GM18951 (cell line): ENCODE measurements at regions not wholly inside any gene's neighbourhood (a gene's known extent, or its start where the extent isn't known, plus 50 kb on each side); places are given as distances from the start of the nearest gene placed in this dataset.

Experiments used
- POLR2A ChIP-seq: IDR thresholded peaks from 4 replicates; pipeline ENCODE4 v1.6.1; 2011; ENCODE audit warnings: mild to moderate bottlenecking; ENCODE audit not compliant: insufficient read length, insufficient read depth; ENCODE audit errors: extremely low read depth
- in situ Hi-C: fragments of 300-500 bp; cut with MboI; formaldehyde crosslinking; loops from one replicate; pipeline ENCODE4 v1.12.0; 2022; ENCODE audit warnings: low sequenced_read_pairs, mixed read lengths, inconsistent platforms; ENCODE audit not compliant: unreplicated experiment

DNA sequence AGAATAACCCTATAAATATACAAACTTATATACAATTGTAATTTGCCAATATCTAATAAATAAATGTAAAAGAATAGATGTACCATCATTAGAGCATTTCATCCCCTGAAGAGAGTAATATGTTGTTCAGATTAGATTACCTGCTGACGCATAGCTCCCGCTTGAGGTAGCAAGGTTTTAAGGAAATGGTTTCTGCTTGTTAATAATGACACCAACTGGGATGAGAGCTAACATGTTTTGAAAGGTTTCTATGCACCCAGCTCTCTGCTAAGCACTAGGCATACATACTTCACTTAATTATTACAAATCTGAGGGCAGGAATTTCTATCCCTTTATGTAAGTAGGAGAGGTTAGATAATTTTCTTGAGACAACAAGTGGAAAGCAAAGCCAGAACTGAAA, 1003.3 kb upstream of the SORCS1 start:
- no peak for TF ChIP-seq POLR2A
- in situ Hi-C loops = no loop called here

DNA sequence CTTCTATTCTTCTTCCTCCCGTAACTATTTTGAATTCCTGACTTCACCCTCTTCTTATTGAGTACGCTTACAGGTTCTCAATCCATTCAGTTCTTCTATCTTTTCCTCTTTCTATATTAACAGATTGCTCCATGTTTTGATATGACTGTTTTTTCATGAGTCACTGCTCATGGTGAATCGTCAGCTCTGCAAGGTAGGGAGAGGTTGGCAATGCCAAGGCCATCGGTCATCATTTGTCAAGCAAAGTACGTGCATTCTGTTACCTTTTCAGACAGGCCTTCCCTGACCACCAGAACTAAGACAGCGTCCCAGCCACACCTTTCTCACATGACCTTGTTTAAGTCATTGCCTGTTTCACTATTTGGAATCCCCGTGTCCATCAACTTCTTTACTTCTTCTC, 1001.9 kb upstream of the SORCS1 start:
- in situ Hi-C loops = no loop called here

DNA sequence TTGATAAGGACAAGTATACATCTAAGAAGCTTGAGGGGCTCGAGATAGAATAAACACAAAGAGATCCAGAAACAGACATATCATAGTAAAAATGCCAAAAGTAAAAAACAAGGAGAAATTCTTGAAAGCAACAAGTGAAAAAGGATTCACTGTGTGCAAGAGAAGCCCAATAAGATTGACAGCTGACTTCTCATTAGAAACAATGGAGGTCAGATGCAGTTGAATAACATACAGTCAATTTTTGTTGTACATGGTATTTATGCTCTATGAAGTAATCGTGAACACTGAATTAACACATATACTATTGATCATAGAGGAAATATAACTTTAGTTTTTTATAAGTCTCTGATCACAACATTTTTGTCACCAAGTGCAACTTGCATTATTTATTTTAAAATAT, 982.8 kb upstream of the SORCS1 start:
- no peak for TF ChIP-seq POLR2A
- in situ Hi-C loops = no loop called here

More for the DNA sequence above, 1001.9 kb upstream of the SORCS1 start:
- no peak for TF ChIP-seq POLR2A

DNA sequence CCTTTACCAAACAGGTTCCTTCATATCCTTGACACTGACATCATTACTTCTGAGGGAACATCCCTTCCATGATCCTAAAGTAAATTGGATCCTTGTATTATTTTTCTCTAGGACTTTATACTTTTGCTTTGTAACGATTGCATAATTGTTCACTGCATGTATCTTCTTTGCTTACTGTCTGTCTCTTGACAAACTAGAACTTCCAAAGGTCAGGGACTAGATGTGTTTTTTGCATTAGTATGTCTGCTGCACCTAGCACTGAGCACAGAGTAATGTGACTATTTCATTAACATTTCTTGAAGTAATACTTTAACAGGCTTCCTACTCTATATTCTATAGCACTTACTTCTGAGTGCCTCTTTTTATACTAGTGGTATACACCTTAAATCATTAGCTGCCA, 976.6 kb upstream of the SORCS1 start:
- in situ Hi-C loops = no loop called here
- TF ChIP-seq POLR2A = no peak

DNA sequence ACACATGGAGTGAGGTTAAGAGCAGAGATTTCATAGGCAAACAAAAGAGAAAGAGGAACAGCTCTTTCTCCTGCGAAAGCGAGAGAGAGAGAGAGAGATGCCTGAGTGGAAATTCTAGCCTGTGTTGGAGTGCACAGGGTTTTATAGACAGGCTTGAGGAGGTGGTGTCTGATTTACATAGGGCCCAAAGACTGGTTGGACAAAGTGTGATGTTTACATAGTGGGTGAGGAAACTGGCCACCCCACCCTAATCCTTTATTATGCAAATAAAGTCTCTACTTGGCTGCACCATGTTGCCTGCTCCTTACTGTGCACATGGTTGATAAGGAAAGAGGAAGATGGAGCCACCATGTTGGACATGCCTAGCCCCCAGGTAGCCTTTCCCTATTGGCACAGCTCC, 967.8 kb upstream of the SORCS1 start:
- no peak for TF ChIP-seq POLR2A
- in situ Hi-C loops = no loop called here

DNA sequence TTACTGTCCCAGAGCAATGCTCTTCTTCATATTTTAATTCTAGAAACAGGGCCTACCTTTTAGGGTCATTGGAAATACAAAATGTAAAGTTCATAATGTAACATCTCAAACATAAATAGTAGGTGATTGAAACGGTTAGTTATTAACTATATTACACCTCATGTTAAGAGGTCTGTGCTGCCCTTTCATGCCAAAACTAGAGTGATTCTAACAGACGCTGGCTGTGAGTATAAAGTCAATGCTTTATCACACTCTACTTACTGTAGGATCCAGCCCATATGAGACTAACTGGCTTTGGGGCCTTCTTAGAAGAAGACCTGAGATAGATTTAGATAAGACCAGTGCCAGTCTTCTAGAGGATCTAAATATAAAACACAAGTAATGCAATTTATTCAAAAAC, 966.1 kb upstream of the SORCS1 start:
- in situ Hi-C loops = no loop called here
- TF ChIP-seq POLR2A = no peak

DNA sequence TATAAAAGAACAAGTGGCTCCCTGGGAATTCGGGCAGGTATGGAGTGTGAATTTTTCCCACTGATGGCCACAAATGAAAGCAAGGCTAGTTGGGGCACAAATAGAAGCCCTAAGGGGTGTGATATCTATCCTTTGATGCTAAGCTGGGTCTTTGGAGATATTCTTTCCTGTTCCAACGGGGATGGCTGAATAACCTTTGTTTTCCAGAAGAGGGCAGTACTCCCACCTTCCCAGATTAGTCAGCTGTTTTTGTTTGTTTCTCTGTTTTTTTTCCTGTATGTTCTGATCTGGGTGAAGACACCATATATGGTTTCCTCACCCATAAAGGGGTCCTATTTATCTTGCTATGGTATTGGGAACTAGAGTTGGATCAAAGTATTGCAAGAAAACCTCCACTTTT, 947.7 kb upstream of the SORCS1 start:
- no peak for TF ChIP-seq POLR2A
- in situ Hi-C loops = no loop called here

DNA sequence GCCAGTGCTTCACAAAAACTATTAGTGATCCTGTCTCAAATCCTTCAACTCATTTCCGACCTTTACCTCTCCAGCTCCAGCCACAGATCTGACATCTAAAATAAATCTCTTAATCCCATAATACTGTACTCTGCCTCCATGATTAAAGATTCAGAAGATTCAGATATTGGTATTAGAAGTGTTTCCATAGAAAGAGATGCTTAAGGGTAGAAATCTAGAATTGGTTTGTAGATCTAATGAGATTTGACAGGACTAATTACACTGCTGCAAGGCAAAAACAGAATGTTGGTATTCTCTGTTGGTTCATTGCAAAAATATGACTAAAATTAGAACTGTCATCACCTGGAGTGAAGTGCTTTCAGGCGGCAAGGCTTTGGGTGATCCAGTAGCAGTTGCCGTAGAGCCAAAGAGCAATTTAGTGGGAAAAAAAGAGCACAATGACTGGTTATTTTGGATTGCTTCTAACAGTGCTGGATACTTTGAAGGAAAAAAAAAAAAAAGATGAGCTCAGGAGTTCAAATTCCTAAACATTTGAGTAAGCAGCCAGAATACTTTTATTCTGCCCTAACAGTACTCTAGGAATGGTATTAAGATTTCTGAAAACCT, 940.1 kb upstream of the SORCS1 start:
- TF ChIP-seq POLR2A = no peak
- in situ Hi-C loops = no loop called here

DNA sequence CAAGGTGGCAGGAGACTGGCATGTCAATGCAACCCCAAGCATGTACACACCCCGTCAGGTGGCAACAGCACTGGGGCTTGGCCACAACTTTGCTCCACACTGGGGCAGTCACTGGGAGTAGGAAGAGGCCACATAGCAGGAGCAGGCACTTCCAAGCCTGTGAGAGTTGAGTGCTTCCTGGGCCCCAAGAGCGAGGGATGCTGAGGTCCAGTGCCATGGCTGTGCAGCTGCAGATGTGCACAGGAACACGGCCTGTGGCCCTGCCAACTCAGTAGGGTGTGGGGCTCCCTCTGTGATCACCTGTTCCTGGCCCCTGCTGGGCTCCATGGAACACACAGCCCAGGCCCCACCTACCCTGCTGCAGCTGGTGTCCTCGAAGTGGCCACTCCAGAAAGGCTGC, 932.8 kb upstream of the SORCS1 start:
- in situ Hi-C loops = no loop called here
- no peak for TF ChIP-seq POLR2A

DNA sequence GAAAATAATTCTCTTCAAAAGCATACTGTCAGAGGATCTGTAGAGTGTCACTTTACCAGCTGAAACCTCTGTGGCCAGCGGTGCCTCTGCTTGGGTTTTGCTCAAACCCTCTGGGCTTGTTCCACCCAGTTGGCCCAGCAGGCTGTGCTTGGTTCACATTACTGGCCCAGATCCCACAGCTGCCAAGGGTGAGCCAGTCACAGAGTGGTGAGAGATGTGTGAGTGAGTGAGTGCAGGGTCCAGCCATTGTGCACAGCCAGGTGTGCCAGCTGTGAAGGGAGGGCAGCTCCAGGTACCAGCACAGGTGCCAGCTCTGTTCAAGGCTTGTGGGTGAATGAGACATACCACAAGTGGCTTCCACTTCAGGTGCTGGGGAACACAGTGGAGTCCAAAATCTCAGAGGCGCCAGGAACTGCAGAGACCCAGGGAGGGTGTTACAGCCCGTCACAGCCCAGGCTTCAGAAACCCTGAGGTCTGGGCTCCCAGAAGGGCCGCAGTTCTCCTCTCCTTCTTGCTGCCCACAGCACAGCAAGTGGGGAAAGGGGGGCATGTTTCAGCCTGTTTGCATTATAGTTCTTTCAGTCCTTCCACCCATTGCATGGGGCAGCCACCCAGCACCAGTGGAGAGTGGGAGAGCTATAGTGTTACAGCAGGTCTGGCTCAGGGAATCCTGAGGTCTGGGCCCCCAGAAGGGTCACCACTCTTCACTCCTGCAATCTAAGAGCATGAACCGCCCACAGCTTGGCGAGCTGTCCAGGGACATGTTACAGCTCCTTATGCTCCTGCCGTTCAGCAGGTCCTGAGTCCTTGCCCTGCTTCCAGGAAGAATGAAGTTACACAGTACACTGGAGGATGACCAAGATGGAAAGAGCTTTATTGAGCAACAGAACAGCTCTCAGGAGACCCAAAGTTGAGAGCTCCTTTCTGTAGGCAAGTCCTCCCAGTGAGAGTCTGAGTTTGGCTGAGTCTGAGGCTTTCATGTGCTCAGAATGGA, 931.7 kb upstream of the SORCS1 start:
- no peak for TF ChIP-seq POLR2A
- in situ Hi-C loops = no loop called here

DNA sequence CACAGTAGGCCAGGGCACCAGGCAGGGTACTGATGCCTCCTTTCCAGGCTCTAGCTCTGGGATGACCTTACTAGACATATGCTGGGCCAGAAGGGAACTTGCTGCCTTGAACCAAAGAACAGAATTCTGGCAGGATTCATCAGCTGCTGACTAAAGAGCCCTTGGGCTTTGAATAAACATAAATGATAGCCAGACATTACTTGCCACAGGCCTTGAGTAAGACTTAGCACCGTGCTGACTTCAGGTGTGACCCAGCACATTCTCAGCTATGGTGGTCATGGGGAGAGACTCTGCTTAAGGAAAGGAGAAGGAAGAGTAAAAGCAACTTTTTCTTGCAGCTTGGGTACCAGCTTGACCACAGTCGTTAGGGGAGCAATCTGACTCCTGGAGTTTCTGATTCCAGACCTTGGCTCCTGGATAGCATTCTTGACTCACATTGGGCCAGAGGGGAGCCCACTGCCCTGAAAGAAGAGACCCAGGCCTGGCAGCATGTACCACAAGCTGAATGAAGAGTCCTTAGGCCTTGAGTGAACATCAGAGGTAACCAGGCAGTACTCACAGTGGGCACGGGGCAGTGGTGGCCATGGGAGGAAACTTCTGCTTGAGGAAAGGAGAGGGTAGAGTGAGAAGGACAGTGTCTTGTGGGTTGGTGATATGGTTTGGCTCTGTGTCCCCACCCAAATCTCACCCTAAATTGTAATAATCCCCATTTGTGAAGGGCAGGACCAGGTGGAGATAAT, 926.1 kb upstream of the SORCS1 start:
- no peak for TF ChIP-seq POLR2A

DNA sequence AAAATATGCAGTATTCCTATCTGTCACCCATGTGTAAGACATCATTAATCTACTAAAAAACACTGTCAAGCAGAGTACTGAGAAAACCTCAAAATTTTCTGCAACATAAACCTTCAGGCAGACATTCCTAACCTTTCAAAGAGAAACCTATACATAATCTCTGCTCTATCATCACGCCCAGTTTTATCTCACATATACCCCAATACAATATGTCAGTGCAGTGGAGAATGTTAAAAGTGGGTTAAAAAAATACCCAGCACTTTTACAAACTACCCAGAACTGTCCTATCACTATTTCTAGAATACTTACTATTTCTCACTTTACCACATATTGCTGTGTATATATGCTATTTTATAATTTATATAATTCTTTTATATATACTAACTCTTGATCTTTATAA, 922.0 kb upstream of the SORCS1 start:
- TF ChIP-seq POLR2A = no peak
- in situ Hi-C loops = no loop called here

More for the DNA sequence above, 926.1 kb upstream of the SORCS1 start:
- in situ Hi-C loops = no loop called here

DNA sequence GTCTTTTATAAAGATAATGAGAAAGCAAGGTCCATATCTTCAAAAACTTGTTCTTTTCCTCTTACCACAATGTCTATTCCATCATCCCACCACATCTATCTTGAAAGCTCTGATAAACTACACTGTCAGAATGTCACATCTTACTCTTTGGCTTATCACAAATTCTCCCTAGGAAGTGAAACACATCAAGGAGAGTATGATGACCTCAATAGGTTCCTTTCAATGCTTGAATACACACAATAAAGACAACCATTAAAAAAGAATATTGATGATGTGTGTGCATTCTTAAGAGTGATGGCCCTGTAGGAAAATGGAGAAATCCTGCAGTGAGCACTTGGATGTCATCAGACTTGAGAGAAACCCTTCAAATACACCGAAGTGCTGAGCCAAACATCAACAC, 918.1 kb upstream of the SORCS1 start:
- no peak for TF ChIP-seq POLR2A
- in situ Hi-C loops = no loop called here
